ENCODE measurements at regions not wholly inside any gene's neighbourhood (a gene's known extent, or its start where the extent isn't known, plus 50 kb on each side); places are given as distances from the start of the nearest gene placed in this dataset.

DNA sequence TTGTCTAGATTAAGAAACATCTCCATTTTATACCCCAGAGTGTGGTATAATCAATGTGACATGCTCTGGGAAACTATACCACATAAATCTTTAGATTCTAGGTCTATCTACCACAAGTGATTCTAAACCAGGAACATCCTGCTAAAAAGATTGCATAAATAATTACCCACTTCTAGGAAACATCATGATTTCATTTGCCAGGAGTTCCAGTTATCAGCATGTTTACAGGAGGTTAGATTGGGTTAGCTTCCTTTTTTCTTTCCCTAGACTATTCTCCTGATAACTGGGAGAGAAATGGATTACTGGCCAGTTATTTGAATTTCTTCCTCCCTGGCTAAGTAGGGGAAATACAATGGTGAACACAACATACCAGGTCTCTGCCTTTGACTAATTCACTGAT is 230.3 kb upstream of the BOD1L1 start:
- no peaks in the 10 kb centered on the region for H3K4me1 ChIP-seq
- H3K36me3 ChIP-seq = no peaks in the 10 kb centered on the region
- no peak overlapping the region for H3K4me3 ChIP-seq
- no peaks in the 10 kb centered on the region for H3K9me3 ChIP-seq
- no peaks in the 10 kb centered on the region for H3K27me3 ChIP-seq (ENCODE audit: low read depth)
- TF ChIP-seq CTCF (IDR thresholded peaks at IDR 0.05) = no peak
- DNase-seq (no peak), ATAC-seq (no peak)
- no peak overlapping the region for H3K27ac ChIP-seq
- intact Hi-C loops (cut with DNase I) = no loop called here

GRCh38 chr4:13859423-13859822 is 231.9 kb upstream of the BOD1L1 start:
- intact Hi-C loops (cut with DNase I) = no loop called here
- TF ChIP-seq CTCF (IDR thresholded peaks at IDR 0.05) = no peak
- ATAC-seq = no peak

DNA sequence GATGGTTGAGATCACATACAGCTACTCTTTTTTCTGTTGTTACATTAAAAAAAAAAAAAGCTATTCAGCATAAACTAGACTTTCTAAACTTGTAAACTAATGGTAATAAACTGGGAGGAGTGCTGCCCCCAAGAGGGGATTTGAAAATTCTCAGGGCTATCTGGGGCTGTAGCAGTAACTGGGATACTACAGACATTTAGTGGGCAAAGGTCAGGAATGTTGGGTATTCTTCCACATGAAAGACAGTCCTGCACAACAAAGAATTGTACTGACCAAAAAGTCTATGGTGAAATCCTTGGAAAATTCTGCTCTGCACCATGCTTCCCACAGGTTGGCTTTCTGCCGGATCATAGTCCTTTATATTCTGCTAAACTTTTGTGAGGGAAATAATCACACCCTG is 232.6 kb upstream of the BOD1L1 start:
- H3K27ac ChIP-seq = no peak overlapping the region
- intact Hi-C loops (cut with DNase I) = no loop called here
- no peak for ATAC-seq
- no peak for TF ChIP-seq CTCF (IDR thresholded peaks at IDR 0.05)
- no peak overlapping the region for H3K4me3 ChIP-seq
- no peaks in the 10 kb centered on the region for H3K36me3 ChIP-seq
- no peak for DNase-seq
- no peaks in the 10 kb centered on the region for H3K27me3 ChIP-seq (ENCODE audit: low read depth)
- no peaks in the 10 kb centered on the region for H3K9me3 ChIP-seq
- H3K4me1 ChIP-seq = no peaks in the 10 kb centered on the region

More at GRCh38 chr4:13859423-13859822, 231.9 kb upstream of the BOD1L1 start:
- Histone ChIP-seq H3K36me3 (no peaks in the 10 kb centered on the region), H3K27me3 (ENCODE audit: low read depth) (no peaks in the 10 kb centered on the region), H3K9me3 (no peaks in the 10 kb centered on the region), H3K27ac (no peak overlapping the region), H3K4me3 (no peak overlapping the region), H3K4me1 (no peaks in the 10 kb centered on the region)
- DNase-seq = no peak

DNA sequence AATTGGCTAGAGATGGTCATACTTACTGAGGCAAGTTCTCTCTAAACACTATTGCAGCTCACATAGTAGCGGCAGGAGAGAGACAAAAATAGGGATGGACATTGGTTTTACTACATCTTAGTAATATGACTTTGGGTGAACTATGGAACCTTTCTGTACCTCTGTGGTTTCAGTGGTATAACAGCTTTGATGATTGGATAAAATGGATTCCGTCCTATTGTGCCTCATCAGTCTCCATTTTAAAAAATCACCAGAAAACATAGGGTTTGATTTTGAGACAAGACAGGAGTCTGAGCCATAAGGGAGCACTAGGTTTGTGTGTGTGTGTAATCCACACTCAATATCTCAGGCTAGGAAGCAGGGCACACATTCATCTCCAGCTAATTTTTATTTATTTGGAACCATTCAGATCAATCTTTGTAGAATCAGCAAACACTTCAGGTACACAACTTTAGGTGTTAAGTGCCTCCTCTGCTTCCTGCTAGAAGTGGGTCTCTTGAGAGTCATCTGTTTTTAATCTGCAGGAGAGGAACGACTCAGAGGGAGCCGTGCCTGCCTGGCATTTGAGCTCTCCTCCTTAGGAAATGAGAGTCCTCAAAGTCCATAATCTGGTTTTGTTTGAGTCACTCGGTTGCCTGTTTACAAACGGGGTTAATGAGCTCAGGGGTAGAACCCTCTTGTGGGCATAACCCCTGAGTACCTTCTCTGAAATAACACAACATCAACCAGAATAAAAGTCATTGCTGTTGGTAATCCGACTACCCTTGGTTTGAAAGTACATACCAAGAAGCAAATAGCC is 238.5 kb upstream of the BOD1L1 start:
- no peak for TF ChIP-seq CTCF (IDR thresholded peaks at IDR 0.05)
- DNase-seq (no peak), ATAC-seq (peak; percentile 51 to 54)
- Histone ChIP-seq H3K27ac (no peak overlapping the region), H3K27me3 (ENCODE audit: low read depth) (no peaks in the 10 kb centered on the region), H3K9me3 (no peaks in the 10 kb centered on the region), H3K36me3 (no peaks in the 10 kb centered on the region), H3K4me3 (no peak overlapping the region), H3K4me1 (no peaks in the 10 kb centered on the region)
- intact Hi-C loops (cut with DNase I) = no loop called here

- H3K4me3 ChIP-seq = no peak overlapping the region
- TF ChIP-seq CTCF (IDR thresholded peaks at IDR 0.05) = no peak
- H3K27ac ChIP-seq = no peak overlapping the region
- ATAC-seq (no peak), DNase-seq (no peak)
- no peaks in the 10 kb centered on the region for H3K27me3 ChIP-seq (ENCODE audit: low read depth)
- no peaks in the 10 kb centered on the region for H3K36me3 ChIP-seq
- intact Hi-C loops (cut with DNase I) = no loop called here
- H3K9me3 ChIP-seq = no peaks in the 10 kb centered on the region
- no peaks in the 10 kb centered on the region for H3K4me1 ChIP-seq
Observed at GRCh38 chr4:13866881-13867280, 239.4 kb upstream of the BOD1L1 start.

Measured in lower lobe of right lung (tissue), 2 donors.